Gastroesophageal sphincter (tissue), 4 donors: ENCODE measurements at regions not wholly inside any gene's neighbourhood (a gene's known extent, or its start where the extent isn't known, plus 50 kb on each side); places are given as distances from the start of the nearest gene placed in this dataset.

Source experiments
- ATAC-seq: fragments of 150-250 bp; one replicate; pipeline ENCODE4 v1.9.1; 2016; ENCODE audit warnings: mild to moderate bottlenecking, moderate library complexity
- H3K27ac ChIP-seq, 4 donors: fragments of 200-600 bp; sonication (generic) in 3 of 4; 1 replicate in 3 of 4; 2 replicates in 1 of 4; pipeline ENCODE4 v1.5.1; 2016 to 2019
- H3K27me3 ChIP-seq: fragments of 200-600 bp; sonication (generic); one replicate; pipeline ENCODE4 v1.5.1; 2019
- H3K36me3 ChIP-seq, 2 donors: fragments of 200-600 bp; sonication (generic); one replicate each; pipeline ENCODE4 v1.5.1; 2019; ENCODE audit warnings: control low read depth in 1 of 2
- H3K4me1 ChIP-seq, 3 donors: fragments of 200-600 bp; sonication (generic); 1 replicate in 2 of 3; 2 replicates in 1 of 3; pipeline ENCODE4 v1.5.1; 2016 to 2019; ENCODE audit warnings: control low read depth in 2 of 3
- H3K4me3 ChIP-seq, 2 donors: fragments of 200-600 bp; sonication (generic); one replicate each; pipeline ENCODE4 v1.5.1; 2019; ENCODE audit warnings: mild to moderate bottlenecking in 1 of 2, moderate library complexity in 1 of 2
- H3K9me3 ChIP-seq, 3 donors: fragments of 200-600 bp; sonication (generic); one replicate each; pipeline ENCODE4 v1.5.1; 2017 to 2019; ENCODE audit warnings: control low read depth in 2 of 3
- EP300 ChIP-seq: sonication (generic); formaldehyde crosslinking; IDR thresholded peaks from one replicate; pipeline ENCODE4 v1.6.1; 2017; ENCODE audit warnings: antibody characterized with exemption, mild to moderate bottlenecking
- POLR2A ChIP-seq, 2 donors: fragments of 450-650 bp; IDR thresholded peaks; one replicate each; pipeline ENCODE4 v1.6.1; 2017; ENCODE audit warnings: antibody characterized with exemption in 2 of 2, mild to moderate bottlenecking in 2 of 2, moderate library complexity in 1 of 2
- POLR2AphosphoS5 ChIP-seq: sonication (generic); formaldehyde crosslinking; IDR thresholded peaks from one replicate; pipeline ENCODE4 v1.6.1; 2017; ENCODE audit warnings: antibody characterized with exemption
- WGBS, 2 donors: methylation state at CpG; one replicate each; pipeline ENCODE4 v1.1.5; 2018; ENCODE audit warnings: low coverage in 1 of 2; 5-methylcytosine and 5-hydroxymethylcytosine counted together
- TF ChIP-seq, protein P1 (sequence below), 4 experiments: fragments of 200-600 bp in 2 of 4; fragments of 450-650 bp in 2 of 4; sonication (generic) in 1 of 4; IDR thresholded peaks; one replicate each; pipeline ENCODE4 v1.5.1; 2017 to 2019; ENCODE audit warnings: antibody characterized with exemption in 4 of 4, mild to moderate bottlenecking in 2 of 4, moderate library complexity in 2 of 4

DNA sequence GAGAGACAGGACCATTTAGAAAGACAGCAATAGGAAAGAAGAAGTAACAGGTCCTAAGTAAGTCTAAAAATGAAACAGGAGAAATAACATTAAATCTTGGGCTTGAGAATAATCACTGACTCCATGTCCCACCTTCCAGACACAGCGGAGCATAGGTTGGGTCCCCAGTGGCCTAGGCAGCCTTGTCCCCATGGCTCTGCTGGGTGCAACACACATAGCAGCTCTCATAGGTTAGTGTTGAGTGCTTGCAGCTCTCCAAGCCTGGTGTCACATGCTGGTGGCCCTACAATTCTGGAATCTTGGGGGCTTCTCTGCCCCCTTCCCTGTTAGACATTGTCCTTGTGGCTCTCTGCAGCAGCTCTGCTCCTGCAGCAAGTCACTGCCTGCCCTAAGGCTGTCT lies 952.8 kb upstream of the ADGRL2 start:
- Histone ChIP-seq H3K4me3 (no peak overlapping the region), H3K4me1 (no peaks in the 10 kb centered on the region), H3K36me3 (no peaks in the 10 kb centered on the region), H3K27me3 (no peaks in the 10 kb centered on the region), H3K27ac (no peak overlapping the region), H3K9me3 (no peaks in the 10 kb centered on the region)
- TF ChIP-seq POLR2AphosphoS5 (no peak), EP300 (no peak), POLR2A (IDR thresholded peaks at IDR 0.05) (no peak)
- TF ChIP-seq, protein P1, sequence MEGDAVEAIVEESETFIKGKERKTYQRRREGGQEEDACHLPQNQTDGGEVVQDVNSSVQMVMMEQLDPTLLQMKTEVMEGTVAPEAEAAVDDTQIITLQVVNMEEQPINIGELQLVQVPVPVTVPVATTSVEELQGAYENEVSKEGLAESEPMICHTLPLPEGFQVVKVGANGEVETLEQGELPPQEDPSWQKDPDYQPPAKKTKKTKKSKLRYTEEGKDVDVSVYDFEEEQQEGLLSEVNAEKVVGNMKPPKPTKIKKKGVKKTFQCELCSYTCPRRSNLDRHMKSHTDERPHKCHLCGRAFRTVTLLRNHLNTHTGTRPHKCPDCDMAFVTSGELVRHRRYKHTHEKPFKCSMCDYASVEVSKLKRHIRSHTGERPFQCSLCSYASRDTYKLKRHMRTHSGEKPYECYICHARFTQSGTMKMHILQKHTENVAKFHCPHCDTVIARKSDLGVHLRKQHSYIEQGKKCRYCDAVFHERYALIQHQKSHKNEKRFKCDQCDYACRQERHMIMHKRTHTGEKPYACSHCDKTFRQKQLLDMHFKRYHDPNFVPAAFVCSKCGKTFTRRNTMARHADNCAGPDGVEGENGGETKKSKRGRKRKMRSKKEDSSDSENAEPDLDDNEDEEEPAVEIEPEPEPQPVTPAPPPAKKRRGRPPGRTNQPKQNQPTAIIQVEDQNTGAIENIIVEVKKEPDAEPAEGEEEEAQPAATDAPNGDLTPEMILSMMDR (IDR thresholded peaks at IDR 0.05), result no peak
- no peak for ATAC-seq
- 91 to 100% methylated on average over 1 of the region's 1 CpG for WGBS, 2 donors

DNA sequence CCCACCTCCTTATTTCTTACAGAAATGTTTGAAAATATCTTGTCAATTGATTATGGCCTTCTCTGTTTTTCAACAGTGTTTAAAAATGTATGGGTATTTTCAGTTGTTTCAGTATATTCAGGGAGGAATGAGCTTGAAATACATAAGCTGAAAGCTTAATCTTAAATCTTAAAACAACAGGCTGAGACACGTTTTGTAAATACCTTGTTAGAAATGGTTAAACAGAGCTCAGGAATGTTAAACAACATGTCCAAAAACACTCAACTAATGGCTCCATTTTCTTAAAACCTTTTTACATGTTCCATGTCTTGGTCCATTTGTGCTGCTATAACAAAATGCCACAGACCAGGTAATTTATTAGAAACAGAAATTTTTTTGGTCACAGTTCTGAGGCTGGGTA lies 953.8 kb upstream of the ADGRL2 start:
- 13 to 50% methylated on average over 1 of the region's 1 CpG for WGBS, 2 donors
- TF ChIP-seq EP300 (no peak), POLR2A (IDR thresholded peaks at IDR 0.05) (no peak), POLR2AphosphoS5 (no peak)
- TF ChIP-seq, protein P1 (IDR thresholded peaks at IDR 0.05), result no peak

DNA sequence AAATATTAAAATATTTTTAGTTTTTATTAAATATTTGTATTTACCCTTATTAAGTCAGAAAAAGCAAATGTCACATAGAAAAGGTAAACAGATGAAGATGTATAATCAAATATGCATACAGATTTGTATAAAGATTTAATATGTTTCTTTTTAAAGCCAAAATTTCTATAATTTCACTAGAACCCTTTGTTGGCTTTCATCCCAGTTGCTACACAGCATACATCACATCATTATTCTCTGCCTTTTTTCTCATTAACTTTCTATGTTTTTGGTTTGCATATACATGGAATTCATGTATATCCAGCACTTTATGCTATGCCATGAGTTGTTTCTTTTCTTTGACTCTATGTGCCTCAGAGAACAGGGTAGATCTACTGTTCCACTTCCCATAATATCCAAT lies 957.9 kb upstream of the ADGRL2 start:
- Histone ChIP-seq H3K36me3 (no peaks in the 10 kb centered on the region), H3K27me3 (no peaks in the 10 kb centered on the region), H3K27ac (no peak overlapping the region), H3K4me1 (no peaks in the 10 kb centered on the region), H3K4me3 (no peak overlapping the region), H3K9me3 (no peaks in the 10 kb centered on the region)
- TF ChIP-seq POLR2A (IDR thresholded peaks at IDR 0.05), result no peak
- TF ChIP-seq EP300, result no peak
- ATAC-seq, result no peak

More for the DNA sequence above, 953.8 kb upstream of the ADGRL2 start:
- H3K27me3 ChIP-seq, result no peaks in the 10 kb centered on the region
- no peak overlapping the region for H3K4me3 ChIP-seq
- no peaks in the 10 kb centered on the region for H3K4me1 ChIP-seq
- H3K27ac ChIP-seq, result no peak overlapping the region
- H3K9me3 ChIP-seq, result no peaks in the 10 kb centered on the region
- no peaks in the 10 kb centered on the region for H3K36me3 ChIP-seq
- no peak for ATAC-seq

DNA sequence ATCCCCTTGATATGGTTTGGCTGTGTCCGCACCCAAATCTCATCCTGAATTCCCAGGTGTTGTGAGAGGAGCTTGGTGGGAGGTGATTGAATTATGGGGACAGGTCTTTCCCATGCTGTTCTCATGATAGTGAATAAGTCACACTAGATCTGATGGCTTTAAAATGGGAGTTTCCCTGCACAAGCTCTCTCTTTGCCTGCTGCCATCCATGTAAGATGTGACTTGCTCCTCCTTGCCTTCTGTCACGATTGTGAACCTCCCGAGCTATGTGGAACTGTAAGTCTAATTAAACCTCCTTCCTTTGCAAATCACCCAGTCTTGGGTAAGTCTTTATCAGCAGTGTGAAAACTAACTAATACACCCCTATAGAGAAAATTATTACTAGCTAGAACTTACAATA lies 959.5 kb upstream of the ADGRL2 start:
- Histone ChIP-seq H3K27ac (no peak overlapping the region), H3K4me1 (no peaks in the 10 kb centered on the region), H3K27me3 (no peaks in the 10 kb centered on the region), H3K4me3 (no peak overlapping the region), H3K36me3 (no peaks in the 10 kb centered on the region), H3K9me3 (no peaks in the 10 kb centered on the region)
- 100% methylated on average over 2 of the region's 3 CpGs; no CpG with 5 or more reads in 1 of the 2 donors for WGBS, 2 donors
- ATAC-seq, result no peak
- no peak for TF ChIP-seq EP300
- TF ChIP-seq, protein P1 (IDR thresholded peaks at IDR 0.05), result no peak
- no peak for TF ChIP-seq POLR2AphosphoS5
- TF ChIP-seq POLR2A (IDR thresholded peaks at IDR 0.05), result no peak

DNA sequence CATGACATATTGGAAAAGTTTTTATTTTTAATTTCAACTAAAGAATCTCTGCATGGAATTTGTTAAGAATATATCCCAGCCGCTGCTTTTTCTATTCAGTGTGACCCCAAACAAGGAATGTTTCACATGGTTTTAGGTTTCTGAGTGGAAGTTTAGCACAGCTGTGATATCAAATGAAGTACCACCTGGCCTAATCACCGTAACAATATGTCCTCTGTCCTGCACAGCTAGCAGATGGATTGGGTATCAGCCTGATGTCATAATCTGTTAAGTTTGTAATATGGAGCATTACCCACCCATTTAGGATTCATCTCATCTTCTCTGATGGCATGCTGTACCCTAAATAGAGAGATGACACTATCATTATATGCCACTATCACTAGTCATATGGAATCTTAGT lies 963.7 kb upstream of the ADGRL2 start:
- Histone ChIP-seq H3K9me3 (no peaks in the 10 kb centered on the region), H3K27ac (no peak overlapping the region), H3K36me3 (no peaks in the 10 kb centered on the region), H3K27me3 (no peaks in the 10 kb centered on the region), H3K4me1 (no peaks in the 10 kb centered on the region), H3K4me3 (no peak overlapping the region)
- TF ChIP-seq, protein P1 (IDR thresholded peaks at IDR 0.05), result no peak
- no peak for TF ChIP-seq POLR2AphosphoS5
- ATAC-seq, result no peak
- WGBS, 2 donors, result 83 to 98% methylated on average over 2 of the region's 2 CpGs

DNA sequence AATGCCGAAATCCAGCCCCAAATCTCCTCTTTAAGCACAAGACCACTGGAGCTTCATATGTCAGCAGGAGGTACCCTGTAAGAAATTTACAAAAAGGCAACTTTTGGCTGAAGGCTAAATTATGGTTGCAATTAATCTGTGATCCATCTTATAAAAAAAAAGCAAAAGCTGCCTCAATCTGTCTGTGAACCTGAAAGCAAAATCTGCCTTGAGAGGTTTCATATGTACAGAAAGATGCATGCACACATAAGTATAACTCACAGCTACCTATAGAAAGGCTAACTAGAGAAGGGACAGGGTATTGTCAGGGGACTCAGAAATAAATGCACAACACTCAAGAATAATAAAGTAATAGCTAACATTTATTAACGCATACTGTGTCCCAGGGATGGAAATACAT lies 964.2 kb upstream of the ADGRL2 start:
- TF ChIP-seq, protein P1 (IDR thresholded peaks at IDR 0.05), result no peak
- TF ChIP-seq POLR2A (IDR thresholded peaks at IDR 0.05), result no peak
- TF ChIP-seq POLR2AphosphoS5, result no peak
- no peak for TF ChIP-seq EP300
- Histone ChIP-seq H3K4me3 (no peak overlapping the region), H3K9me3 (no peaks in the 10 kb centered on the region), H3K4me1 (no peaks in the 10 kb centered on the region), H3K27me3 (no peaks in the 10 kb centered on the region), H3K36me3 (no peaks in the 10 kb centered on the region), H3K27ac (no peak overlapping the region)
- 87 to 95% methylated on average over 2 of the region's 2 CpGs for WGBS, 2 donors
- no peak for ATAC-seq
